GM21529 (cell line): ENCODE measurements at regions not wholly inside any gene's neighbourhood (a gene's known extent, or its start where the extent isn't known, plus 50 kb on each side); places are given as distances from the start of the nearest gene placed in this dataset.

Experiments used
- ATAC-seq: cut with Tn5 transposase; IDR thresholded peaks from one replicate; pipeline ENCODE4 v1.9.1; 2021; ENCODE audit not compliant: unreplicated experiment

- ATAC-seq: no peak
These were observed 164.0 kb upstream of the RAD23B start for GRCh38 chr9:107118863-107119624.

GRCh38 chr9:107119735-107120134 lies 163.3 kb upstream of the RAD23B start:
- ATAC-seq: no peak

GRCh38 chr9:107123389-107123788 lies 159.7 kb upstream of the RAD23B start:
- no peak for ATAC-seq

GRCh38 chr9:107127608-107128007 lies 155.5 kb upstream of the RAD23B start:
- no peak for ATAC-seq

GRCh38 chr9:107131108-107131799 lies 151.8 kb upstream of the RAD23B start:
- no peak for ATAC-seq

- no peak for ATAC-seq
These were observed 146.8 kb upstream of the RAD23B start for GRCh38 chr9:107136296-107136695.

GRCh38 chr9:107137495-107138202 lies 145.4 kb upstream of the RAD23B start:
- peak; percentile 65 for ATAC-seq

- no peak for ATAC-seq
These were observed 144.7 kb upstream of the RAD23B start for GRCh38 chr9:107138261-107138992.

GRCh38 chr9:107141967-107142366 lies 141.1 kb upstream of the RAD23B start:
- ATAC-seq: no peak

GRCh38 chr9:107142430-107142829 lies 140.6 kb upstream of the RAD23B start:
- ATAC-seq: no peak

- ATAC-seq: no peak
These were observed 140.0 kb upstream of the RAD23B start for GRCh38 chr9:107142896-107143603.

GRCh38 chr9:107144475-107144874 lies 138.6 kb upstream of the RAD23B start:
- ATAC-seq: no peak

- ATAC-seq: no peak
These were observed 135.9 kb upstream of the RAD23B start for GRCh38 chr9:107147134-107147533.

GRCh38 chr9:107148216-107148615 lies 134.9 kb upstream of the RAD23B start:
- no peak for ATAC-seq

- no peak for ATAC-seq
These were observed 133.3 kb upstream of the RAD23B start for GRCh38 chr9:107149756-107150155.

GRCh38 chr9:107153336-107153735 lies 129.7 kb upstream of the RAD23B start:
- no peak for ATAC-seq

GRCh38 chr9:107154291-107154690 lies 128.8 kb upstream of the RAD23B start:
- ATAC-seq: no peak

GRCh38 chr9:107154766-107155165 lies 128.3 kb upstream of the RAD23B start:
- ATAC-seq: no peak

- ATAC-seq: no peak
These were observed 127.7 kb upstream of the RAD23B start for GRCh38 chr9:107155244-107155817.

- peak; percentile 68 for ATAC-seq
These were observed 124.8 kb upstream of the RAD23B start for GRCh38 chr9:107158321-107158720.
